ENCODE measurements at regions not wholly inside any gene's neighbourhood (a gene's known extent, or its start where the extent isn't known, plus 50 kb on each side); places are given as distances from the start of the nearest gene placed in this dataset.
A peak's percentile ranks its signal among the peaks of the same experiment; 100 is the strongest.

DNA sequence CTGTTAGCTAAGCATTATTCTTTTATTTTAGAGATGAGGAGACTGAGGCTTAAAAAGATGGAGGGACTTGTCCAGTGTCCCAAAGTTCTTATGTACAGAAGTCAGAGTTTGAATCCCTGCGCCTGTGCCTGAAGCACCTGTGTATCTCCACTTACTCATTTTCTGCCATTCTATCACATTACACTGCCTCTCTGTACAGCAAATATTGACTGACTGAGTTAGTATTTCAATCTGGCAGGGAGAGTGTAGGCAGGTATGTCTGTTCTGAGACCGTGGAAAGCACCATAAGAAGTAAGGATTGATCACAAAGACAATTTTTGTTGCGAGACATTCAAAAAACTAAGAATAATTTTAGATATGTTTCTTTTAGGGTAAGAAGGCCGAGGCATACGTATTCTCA lies 162.7 kb downstream of the KITLG start:
- DNase-seq: no peak

DNA sequence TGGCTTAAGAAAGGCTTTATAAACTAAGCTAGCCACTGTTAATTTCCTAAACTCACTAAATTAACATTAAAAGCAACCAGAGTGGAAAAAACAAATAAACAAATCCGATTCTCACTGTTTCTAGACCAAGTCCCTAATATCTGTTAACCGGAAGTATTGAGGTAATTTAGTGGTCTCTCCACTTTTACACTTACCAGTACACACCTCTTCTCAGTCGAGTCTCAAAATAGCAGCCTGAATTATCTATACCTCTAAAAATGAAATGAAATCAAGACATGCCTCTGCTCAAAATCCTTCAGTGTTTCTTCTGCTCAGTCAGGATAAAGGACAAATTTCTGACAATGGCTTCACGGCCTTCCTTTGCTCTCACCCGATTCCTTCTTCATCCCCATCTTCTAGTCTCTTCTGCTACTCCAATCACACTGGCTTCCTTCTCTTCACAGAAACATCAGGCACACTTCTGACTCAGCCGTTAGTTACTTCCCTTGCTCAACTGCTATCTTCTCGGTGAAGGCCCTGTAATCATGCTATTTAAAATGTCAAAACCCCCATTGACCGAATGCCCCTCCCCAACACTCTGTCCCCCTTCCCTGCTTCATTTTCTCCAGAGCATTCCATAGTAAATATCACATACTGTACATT lies 161.3 kb downstream of the KITLG start:
- no peak for DNase-seq

DNA sequence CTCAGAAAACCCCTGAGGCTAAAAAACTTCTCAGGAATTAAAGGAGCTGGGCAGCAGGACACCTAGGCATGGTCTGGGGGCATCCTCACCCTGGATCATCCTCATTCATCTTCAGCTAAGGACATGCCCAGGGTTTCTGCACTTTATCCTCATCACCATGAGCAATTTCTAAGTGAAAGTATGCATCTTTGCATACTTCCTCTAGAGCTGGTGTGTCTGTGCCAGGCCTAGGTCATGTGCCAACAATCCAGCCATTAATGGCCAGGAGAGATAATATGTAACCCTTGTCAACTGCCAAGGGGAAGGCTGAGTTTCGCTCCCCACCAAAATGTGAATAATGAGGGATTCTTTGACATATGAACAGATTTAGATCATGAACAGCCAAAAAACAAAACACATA lies 160.5 kb downstream of the KITLG start:
- DNase-seq: peak in 1 of 3 donors; percentile 30

DNA sequence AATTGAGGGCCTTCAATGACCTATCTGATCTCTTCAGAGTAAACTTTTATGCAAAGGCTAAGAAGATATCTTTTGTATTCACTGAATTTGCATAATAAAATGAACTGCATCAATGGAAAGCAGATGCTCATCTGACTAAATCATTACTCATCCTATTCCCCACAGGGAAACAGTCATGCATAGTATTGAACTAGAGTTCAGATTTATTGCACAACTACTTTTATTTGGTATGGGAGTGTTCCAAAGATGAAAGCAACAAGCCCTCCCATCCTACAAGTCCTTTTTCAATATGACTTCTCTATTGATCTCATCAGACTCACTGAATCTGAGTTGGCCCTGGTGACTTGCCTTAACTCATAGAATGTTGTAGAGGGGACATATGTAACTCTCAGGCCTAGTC lies 159.8 kb downstream of the KITLG start:
- peak; percentile 61 to 92 (median 82) for DNase-seq

DNA sequence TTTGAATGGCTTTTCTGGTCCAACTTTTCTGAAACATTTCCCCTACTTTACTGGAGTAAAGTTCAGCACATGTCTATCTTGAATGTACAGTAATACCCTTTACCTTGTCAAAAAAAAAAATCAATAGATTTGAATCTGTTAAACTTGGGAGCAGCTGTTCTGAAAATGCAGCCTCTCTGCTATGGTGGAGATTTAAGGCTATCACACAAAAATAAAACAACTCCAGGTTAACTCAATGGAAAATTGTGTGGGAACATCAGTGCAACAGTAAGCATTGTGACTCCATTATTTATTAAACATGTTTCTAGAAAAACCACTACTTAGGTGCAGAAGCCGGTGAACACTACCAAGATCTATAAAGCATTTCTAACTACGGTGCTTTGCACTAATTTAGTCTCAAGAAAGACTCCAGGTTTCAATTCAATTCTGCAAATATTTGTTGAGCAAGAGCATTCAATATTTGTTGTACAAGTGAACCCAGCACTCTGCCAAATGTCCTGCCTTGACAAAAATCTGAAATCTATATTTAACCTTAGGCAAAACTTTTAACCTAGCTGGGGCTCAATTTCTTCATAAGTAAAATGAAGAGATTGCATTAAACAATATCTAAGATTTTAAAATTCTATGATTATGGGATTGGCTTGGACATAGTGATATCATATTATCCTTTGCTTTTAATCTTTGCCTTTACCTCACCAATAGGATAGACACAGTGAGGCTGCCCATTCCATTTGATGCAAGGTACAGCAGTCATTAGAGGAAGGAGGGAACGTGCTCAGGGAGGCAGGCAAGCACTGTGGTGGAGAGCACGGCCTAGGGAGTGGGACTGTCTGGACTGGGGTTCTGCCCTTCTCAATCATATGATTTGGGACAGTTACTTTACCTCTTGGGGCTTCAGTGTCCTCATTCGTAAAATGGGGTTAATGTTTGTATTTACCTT lies 155.2 kb downstream of the KITLG start:
- DNase-seq: no peak

DNA sequence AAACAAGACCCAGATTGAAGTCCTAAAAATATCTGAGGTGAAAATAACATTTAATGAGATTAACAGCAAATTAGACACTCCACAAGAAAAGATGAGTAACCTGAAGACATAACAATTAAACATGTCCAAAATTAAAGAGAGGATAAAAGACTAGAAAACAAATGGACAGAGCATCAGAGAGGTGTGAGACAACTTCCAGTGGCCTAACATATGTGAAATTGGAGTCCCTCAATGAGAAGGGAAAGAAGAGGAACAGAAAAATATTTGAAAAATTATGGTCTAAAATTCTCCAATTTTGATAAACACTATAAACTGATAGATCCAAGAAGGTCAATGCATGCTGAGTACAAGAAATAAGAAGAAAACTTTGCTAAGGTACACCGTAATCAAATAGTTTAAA lies 151.9 kb downstream of the KITLG start:
- no peak for DNase-seq

DNA sequence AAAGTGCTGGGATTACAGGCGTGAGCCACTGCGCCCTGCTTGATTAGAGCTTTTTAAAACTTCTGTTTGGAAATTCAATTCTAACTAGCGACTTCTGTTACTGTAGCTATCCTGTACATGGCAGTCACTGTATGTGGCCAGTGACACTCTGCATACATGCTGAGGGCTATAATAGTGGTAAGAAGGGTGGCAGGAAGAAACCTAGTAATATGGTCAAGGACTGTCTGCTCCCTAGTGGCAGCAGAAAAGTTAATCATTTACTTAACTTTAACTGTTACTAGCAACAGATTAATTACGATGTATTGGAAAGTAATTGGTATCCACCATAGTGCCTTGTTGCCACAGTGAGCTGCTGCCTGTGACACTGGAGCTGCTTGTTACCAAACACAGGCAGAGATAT lies 149.0 kb downstream of the KITLG start:
- no peak for DNase-seq

DNA sequence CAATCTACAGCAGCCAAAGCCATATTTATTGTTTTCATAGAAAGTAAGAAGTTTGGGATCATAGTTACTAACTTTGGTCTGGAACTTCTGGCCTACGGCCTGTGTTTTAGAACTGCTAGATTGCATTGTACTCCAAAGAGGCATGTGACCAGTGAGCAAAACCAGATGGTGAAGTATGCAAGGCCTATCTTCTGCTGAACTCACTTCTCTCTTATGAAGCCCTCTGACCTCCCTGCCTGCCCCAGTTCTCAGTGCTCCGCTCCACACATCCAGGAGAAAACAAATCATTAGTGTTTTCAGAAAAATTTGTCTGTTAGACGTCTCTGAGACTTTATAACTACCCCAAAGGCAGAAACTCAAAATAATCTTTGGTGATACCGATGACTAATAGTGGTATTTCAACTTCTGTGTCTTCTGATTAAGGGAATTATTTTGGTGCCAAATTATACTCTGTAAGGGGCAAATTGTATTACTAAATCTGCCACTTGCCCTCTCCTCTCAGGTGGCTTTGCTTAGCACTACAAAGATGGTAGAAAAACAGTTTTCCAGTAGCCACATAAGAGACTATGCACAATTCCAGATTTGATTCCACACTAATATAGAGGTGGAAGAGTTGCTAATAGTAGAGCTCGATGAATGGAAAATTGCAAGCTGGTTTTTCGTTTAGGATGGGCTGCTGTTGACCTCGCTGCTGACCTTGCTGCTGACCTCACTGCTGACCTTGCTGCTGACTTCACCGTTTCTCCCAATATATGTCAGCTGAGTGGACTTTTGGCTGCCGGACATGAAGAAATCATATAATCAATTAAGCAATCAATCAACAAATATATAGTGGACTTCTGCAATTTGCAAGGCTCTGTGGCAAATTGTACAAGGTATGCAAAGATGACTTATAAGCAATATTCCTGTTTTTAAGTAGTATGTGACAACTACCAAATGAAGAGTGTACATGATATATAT lies 147.5 kb downstream of the KITLG start:
- no peak for DNase-seq

DNA sequence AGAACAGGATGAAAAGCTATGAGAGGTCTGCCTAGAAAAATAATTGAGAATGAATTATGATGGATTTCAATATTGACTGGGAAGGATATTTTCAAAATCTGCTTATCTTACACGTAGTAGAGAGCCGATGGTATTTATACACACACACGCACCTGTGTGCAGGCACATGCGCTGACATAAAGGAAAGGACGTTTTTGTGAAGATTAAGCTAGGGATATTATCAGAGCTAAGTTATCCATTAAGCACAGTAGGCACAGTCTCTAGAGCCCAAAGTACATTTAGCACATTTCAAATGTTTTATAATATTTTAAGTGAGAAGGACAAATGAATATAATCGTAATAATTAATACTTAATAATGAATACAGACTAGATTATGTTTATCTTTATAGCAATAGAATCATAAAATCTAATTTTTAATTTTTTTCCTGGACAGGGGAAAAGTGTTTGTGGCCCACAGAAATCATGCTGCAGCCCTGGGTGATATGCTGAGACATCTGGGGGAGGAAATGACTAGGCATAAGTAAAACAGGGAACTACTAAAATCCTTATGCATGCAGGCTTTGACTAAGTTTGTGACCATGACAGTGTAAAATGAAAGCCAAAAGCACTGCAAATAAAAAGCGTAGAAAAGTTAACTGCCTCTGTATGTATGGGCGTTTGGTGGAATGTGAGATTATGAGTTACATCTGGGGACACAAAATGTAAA lies 146.1 kb downstream of the KITLG start:
- DNase-seq: no peak

DNA sequence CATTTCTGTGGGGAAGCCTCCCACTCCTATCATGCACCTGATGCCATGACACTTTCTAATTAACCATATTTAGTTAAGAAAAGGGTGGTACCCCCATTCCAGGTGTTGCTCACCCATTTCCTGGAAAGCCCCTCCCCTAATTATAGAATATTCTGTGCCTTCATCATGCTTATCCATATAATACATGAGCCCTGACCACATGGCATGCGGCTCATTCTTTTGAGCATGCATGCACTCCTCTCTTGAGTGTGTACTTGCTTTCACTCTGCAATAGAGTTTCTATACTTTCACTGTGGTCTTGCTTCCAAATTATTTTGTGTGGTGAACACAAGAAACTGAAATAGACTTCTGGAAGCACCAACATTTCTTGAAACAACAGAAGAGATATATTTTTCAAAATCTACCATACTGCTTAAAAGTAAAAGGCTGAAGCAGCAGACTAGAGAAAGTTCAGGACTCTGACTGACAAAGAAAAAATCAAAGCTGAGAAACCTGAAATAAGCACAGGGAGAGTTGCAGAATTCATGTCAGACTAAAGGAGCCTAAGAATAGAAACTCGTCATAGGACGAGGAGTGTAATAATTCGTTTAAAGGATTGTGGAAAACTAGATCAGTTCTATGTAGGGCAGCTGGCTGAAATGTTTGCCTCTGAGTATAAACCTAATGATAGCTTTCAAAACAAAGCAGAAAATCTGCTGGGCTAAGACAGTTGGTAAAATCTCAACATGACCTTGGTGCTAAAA lies 144.8 kb downstream of the KITLG start:
- DNase-seq: no peak

DNA sequence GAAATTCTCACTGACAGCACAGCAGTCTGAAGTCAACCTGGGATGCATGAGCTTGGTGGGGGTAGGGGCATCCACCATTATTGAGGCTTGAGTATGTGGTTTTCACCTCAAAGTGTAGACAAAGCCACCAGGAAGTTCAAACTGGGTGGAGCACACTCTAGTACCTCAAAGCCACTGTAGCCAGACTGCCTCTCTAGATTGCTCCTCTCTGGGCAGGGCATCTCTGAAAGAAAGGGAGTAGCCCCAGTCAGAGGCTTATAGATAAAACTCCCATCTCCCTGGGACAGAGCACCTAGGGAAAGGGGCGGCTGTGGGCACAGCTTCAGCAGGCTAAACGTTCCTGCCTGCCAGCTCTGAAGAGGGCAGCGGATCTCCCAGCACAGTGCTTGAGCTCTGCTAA lies 143.0 kb downstream of the KITLG start:
- DNase-seq: no peak
